Breast epithelium (tissue), 4 donors: ENCODE measurements at regions not wholly inside any gene's neighbourhood (a gene's known extent, or its start where the extent isn't known, plus 50 kb on each side); places are given as distances from the start of the nearest gene placed in this dataset.

ENCODE experiments used
- DNase-seq, 2 donors: peaks; one replicate each; pipeline ENCODE4 v3.0.0-alpha.2; 2019; ENCODE audit warnings: low spot score in 2 of 2
- H3K27ac ChIP-seq, 2 donors: fragments of 200-600 bp; sonication (generic) in 1 of 2; one replicate each; pipeline ENCODE4 v1.5.1; 2016 to 2019; ENCODE audit warnings: mild to moderate bottlenecking in 1 of 2
- H3K27me3 ChIP-seq, 2 donors: fragments of 200-600 bp; sonication (generic) in 1 of 2; one replicate each; pipeline versions ENCODE4 v1.5.1 to v1.6.0; 2017 to 2019; ENCODE audit warnings: control low read depth in 1 of 2, mild to moderate bottlenecking in 1 of 2
- H3K36me3 ChIP-seq: fragments of 200-600 bp; one replicate; pipeline ENCODE4 v1.5.1; 2019
- H3K4me1 ChIP-seq, 2 donors: fragments of 200-600 bp; sonication (generic); one replicate each; pipeline ENCODE4 v1.5.1; 2016 to 2019; ENCODE audit warnings: control low read depth in 1 of 2
- H3K4me3 ChIP-seq, 3 donors: fragments of 200-600 bp; sonication (generic); 1 replicate in 2 of 3; 2 replicates in 1 of 3; pipeline ENCODE4 v1.5.1; 2016 to 2019; ENCODE audit warnings: mild to moderate bottlenecking in 3 of 3, moderate library complexity in 2 of 3
- H3K9me3 ChIP-seq, 2 donors: fragments of 200-600 bp; sonication (generic) in 1 of 2; one replicate each; pipeline ENCODE4 v1.5.1; 2016 to 2019; ENCODE audit warnings: control low read depth in 1 of 2
- POLR2A ChIP-seq: fragments of 450-650 bp; IDR thresholded peaks from one replicate; pipeline ENCODE4 v1.6.1; 2016; ENCODE audit warnings: antibody characterized with exemption, mild to moderate bottlenecking, moderate library complexity
- POLR2AphosphoS5 ChIP-seq, 3 donors: sonication (generic); formaldehyde crosslinking; IDR thresholded peaks; one replicate each; pipeline ENCODE4 v1.6.1; 2017; ENCODE audit warnings: antibody characterized with exemption in 3 of 3
- intact Hi-C: fragments of 100-400 bp; cut with DNase I; formaldehyde crosslinking; loops from one replicate; pipeline ENCODE4 v1.15.1; 2023; ENCODE audit warnings: low total_unique reads
- TF ChIP-seq, protein P1 (sequence below), 3 donors: fragments of 450-650 bp; IDR thresholded peaks; one replicate each; pipeline ENCODE4 v1.5.1; 2016 to 2017; ENCODE audit warnings: antibody characterized with exemption in 3 of 3, mild to moderate bottlenecking in 3 of 3, moderate library complexity in 3 of 3

DNA sequence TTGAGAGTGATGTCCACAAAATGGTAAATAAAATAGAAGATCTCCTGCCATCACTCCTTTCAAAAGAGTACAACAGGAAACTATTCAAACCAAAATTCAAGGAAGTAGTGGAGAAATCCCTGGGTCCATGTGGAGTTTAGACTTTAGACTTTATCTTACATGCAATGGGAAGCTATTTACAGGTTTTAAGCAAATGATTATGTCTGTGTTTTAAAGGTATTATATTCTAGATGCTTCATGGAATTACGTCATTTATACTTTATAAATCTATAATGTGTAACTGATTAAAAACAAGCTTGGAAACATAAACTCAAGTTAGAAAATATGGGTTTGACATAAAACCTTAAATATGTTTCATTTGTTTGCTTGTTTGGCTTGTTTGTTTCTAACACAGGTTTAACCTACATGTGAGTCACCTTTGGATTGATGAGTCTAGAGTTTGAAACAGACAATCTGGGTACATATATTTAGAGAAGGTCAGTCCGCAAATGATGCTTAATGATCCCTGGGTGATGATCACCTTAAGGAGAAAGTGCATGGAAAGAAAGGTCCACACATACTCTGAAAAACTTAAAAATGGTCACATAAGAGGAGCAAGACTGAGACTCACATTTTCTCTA, 519.6 kb upstream of the AGA start:
- H3K27me3 ChIP-seq = no peaks in the 10 kb centered on the region
- H3K36me3 ChIP-seq = no peaks in the 10 kb centered on the region
- no peaks in the 10 kb centered on the region for H3K9me3 ChIP-seq
- H3K27ac ChIP-seq = no peak overlapping the region
- intact Hi-C loops = no loop called here
- no peaks in the 10 kb centered on the region for H3K4me1 ChIP-seq
- no peak for DNase-seq
- TF ChIP-seq, protein P1, sequence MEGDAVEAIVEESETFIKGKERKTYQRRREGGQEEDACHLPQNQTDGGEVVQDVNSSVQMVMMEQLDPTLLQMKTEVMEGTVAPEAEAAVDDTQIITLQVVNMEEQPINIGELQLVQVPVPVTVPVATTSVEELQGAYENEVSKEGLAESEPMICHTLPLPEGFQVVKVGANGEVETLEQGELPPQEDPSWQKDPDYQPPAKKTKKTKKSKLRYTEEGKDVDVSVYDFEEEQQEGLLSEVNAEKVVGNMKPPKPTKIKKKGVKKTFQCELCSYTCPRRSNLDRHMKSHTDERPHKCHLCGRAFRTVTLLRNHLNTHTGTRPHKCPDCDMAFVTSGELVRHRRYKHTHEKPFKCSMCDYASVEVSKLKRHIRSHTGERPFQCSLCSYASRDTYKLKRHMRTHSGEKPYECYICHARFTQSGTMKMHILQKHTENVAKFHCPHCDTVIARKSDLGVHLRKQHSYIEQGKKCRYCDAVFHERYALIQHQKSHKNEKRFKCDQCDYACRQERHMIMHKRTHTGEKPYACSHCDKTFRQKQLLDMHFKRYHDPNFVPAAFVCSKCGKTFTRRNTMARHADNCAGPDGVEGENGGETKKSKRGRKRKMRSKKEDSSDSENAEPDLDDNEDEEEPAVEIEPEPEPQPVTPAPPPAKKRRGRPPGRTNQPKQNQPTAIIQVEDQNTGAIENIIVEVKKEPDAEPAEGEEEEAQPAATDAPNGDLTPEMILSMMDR (IDR thresholded peaks at IDR 0.05) = no peak
- TF ChIP-seq POLR2AphosphoS5 (IDR thresholded peaks at IDR 0.05) (no peak), POLR2A (no peak)
- H3K4me3 ChIP-seq = no peak overlapping the region

DNA sequence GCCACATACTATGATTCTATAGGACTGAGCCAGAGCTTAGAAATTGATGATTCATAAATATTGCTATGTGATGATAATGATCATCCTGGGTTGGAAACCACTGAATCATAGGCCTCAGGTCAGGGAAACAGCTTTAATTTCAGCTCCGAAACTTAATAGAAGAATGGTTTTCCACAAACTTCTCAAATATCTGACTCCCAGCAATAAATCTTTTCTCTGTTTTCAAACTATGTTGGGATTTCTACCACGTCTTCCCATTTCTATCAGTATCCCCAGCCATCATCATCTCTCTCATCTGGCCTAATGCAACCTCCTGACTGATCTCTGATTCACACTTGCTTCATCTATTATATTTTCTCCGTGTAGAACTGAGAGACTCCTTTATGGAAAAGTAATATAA, 521.8 kb upstream of the AGA start:
- no peak for DNase-seq
- no peaks in the 10 kb centered on the region for H3K27me3 ChIP-seq
- no peaks in the 10 kb centered on the region for H3K36me3 ChIP-seq
- no peak overlapping the region for H3K27ac ChIP-seq
- intact Hi-C loops = no loop called here
- no peak overlapping the region for H3K4me3 ChIP-seq
- no peaks in the 10 kb centered on the region for H3K4me1 ChIP-seq
- TF ChIP-seq POLR2AphosphoS5 (IDR thresholded peaks at IDR 0.05) (no peak), POLR2A (no peak)
- TF ChIP-seq, protein P1 (IDR thresholded peaks at IDR 0.05) = no peak
- no peaks in the 10 kb centered on the region for H3K9me3 ChIP-seq

DNA sequence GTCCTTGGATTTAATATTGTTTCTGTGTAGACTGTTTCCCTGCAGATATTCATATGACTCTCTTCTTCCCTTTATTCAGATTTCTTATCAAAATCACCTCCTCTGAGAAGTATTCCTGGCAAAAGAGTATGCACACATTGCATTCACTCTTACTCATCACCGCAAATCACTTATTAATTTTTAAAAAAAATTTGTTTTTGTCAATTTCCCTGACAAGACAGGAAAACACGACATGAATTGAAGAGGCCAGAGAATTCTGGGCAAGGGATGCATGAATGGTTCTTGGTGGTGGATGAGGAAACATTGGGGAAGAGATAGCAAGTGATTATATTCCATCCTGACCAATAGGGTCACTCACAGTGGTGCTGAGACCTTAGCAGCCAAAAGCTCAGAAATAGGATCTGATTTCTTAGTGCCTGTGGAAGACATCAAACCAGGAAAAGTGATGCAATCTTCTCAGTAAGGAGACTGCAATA, 522.5 kb upstream of the AGA start:
- intact Hi-C loops = no loop called here
- H3K9me3 ChIP-seq = no peaks in the 10 kb centered on the region
- DNase-seq = no peak

DNA sequence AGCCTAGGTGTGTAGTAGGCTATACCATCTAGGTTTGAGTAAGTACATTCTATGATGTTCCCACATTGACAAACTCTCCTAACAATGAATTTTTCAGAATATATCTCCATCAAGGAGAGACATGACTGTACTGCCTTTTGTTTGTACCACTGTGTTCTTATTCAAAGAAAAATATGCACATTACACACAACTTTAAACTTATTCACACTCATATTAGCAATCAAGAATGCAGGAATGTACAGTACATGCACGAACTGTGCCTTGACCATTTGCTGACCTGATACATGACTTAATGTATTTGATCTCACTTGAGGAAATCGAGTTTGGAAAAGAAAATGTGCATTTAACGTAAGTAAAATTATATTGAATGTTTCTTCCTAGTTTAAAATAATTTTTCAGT, 525.1 kb upstream of the AGA start:
- DNase-seq = no peak
- no peak overlapping the region for H3K27ac ChIP-seq
- H3K36me3 ChIP-seq = no peaks in the 10 kb centered on the region
- no peaks in the 10 kb centered on the region for H3K9me3 ChIP-seq
- no peak overlapping the region for H3K4me3 ChIP-seq
- no peaks in the 10 kb centered on the region for H3K4me1 ChIP-seq
- TF ChIP-seq POLR2A = no peak
- TF ChIP-seq, protein P1 (IDR thresholded peaks at IDR 0.05) = no peak
- TF ChIP-seq POLR2AphosphoS5 (IDR thresholded peaks at IDR 0.05) = no peak
- H3K27me3 ChIP-seq = no peaks in the 10 kb centered on the region
- intact Hi-C loops = no loop called here

More for the DNA sequence above, 522.5 kb upstream of the AGA start:
- Histone ChIP-seq H3K4me1 (no peaks in the 10 kb centered on the region), H3K4me3 (no peak overlapping the region), H3K27me3 (no peaks in the 10 kb centered on the region), H3K27ac (no peak overlapping the region), H3K36me3 (no peaks in the 10 kb centered on the region)
- TF ChIP-seq POLR2A = no peak
- TF ChIP-seq, protein P1 (IDR thresholded peaks at IDR 0.05) = no peak
- TF ChIP-seq POLR2AphosphoS5 (IDR thresholded peaks at IDR 0.05) = no peak

DNA sequence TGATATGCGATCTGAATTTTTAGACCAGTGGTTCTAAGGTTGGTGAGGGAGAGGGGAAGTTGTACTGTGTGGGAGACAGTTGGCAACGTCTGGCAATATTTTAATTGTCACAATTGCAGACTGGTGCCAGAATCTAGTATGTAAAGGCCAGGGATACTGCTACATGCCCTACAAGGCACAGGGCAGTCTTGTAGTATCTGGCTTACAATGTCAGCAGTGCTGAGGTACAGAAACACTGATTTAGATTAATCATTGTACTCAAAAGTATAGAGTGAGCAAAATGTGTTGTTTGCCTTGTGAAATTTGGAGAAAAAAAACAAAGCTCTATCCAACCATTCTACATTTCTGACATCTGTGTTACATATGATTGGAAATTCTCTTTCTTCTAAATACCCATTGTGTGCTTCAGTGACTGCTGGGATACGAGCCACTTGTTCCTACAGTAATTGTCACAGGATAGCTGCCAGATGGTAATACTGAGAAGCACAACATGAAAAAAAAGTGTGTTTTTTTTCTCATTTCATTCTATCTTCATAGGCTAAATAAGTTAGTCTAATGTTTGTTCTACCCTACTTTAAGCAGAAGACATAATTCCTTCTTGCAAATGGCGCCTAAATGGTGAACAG, 526.7 kb upstream of the AGA start:
- no peak for DNase-seq
- TF ChIP-seq, protein P1 (IDR thresholded peaks at IDR 0.05) = no peak
- TF ChIP-seq POLR2A = no peak
- TF ChIP-seq POLR2AphosphoS5 (IDR thresholded peaks at IDR 0.05) = no peak
- H3K27me3 ChIP-seq = no peaks in the 10 kb centered on the region
- no peak overlapping the region for H3K4me3 ChIP-seq
- intact Hi-C loops = no loop called here
- no peak overlapping the region for H3K27ac ChIP-seq
- H3K4me1 ChIP-seq = no peaks in the 10 kb centered on the region
- H3K9me3 ChIP-seq = no peaks in the 10 kb centered on the region
- no peaks in the 10 kb centered on the region for H3K36me3 ChIP-seq
